ENCODE measurements at regions not wholly inside any gene's neighbourhood (a gene's known extent, or its start where the extent isn't known, plus 50 kb on each side); places are given as distances from the start of the nearest gene placed in this dataset.

DNA sequence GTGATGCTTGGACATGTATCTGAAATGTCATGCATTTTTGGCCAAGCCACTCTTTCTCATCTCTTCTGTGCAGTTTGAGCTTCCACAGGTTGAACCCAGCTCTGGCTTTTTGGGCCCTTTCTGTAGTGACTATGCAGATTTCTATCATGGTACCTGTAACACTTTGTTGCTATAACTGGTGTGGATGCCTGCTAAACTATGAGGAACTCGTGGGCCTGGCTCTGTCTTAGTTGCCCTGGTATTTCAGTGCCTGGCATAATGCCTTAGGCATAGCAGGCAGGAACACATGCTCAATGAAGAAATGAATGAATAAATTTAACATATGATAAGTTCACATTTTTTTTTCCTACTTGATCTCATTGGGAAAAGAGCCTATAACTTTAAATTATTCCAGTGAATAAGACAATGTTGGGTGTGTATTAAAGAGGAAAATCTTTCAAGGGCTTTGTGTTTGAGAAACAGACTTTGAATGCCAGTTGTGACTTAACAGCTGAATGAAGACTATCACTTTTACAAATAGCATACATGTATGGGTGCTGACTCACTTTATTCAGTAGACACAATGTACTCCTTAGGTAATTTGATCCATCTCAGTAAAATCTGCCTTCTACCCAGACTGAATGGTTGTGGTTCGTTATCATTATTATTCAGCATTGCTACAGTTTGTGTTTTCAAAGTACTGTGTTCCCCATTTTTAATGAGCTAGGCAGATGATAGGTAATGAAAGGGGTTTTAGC, 86.4 kb upstream of the MAP4K3 start (continued):
- TF ChIP-seq, protein P1, sequence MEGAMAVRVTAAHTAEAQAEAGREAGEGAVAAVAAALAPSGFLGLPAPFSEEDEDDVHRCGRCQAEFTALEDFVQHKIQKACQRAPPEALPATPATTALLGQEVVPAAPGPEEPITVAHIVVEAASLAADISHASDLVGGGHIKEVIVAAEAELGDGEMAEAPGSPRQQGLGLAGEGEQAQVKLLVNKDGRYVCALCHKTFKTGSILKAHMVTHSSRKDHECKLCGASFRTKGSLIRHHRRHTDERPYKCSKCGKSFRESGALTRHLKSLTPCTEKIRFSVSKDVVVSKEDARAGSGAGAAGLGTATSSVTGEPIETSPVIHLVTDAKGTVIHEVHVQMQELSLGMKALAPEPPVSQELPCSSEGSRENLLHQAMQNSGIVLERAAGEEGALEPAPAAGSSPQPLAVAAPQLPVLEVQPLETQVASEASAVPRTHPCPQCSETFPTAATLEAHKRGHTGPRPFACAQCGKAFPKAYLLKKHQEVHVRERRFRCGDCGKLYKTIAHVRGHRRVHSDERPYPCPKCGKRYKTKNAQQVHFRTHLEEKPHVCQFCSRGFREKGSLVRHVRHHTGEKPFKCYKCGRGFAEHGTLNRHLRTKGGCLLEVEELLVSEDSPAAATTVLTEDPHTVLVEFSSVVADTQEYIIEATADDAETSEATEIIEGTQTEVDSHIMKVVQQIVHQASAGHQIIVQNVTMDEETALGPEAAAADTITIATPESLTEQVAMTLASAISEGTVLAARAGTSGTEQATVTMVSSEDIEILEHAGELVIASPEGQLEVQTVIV (IDR thresholded peaks at IDR 0.05; ENCODE audit: borderline replicate concordance, partially characterized antibody), result no peak
- TF ChIP-seq FOXM1 (IDR thresholded peaks at IDR 0.05; ENCODE audit: low read depth, low read length) (no peak), JUNB (IDR thresholded peaks at IDR 0.05) (no peak), PML (IDR thresholded peaks at IDR 0.05; ENCODE audit: low read length) (no peak), TCF12 (IDR thresholded peaks at IDR 0.05; ENCODE audit: low read depth, low read length) (no peak)
- TF ChIP-seq, protein P2, sequence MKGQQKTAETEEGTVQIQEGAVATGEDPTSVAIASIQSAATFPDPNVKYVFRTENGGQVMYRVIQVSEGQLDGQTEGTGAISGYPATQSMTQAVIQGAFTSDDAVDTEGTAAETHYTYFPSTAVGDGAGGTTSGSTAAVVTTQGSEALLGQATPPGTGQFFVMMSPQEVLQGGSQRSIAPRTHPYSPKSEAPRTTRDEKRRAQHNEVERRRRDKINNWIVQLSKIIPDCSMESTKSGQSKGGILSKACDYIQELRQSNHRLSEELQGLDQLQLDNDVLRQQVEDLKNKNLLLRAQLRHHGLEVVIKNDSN (IDR thresholded peaks at IDR 0.05; ENCODE audit: borderline replicate concordance, extremely low read length, insufficient read depth, low read depth, low read length), result no peak
- TF ChIP-seq, protein P3, sequence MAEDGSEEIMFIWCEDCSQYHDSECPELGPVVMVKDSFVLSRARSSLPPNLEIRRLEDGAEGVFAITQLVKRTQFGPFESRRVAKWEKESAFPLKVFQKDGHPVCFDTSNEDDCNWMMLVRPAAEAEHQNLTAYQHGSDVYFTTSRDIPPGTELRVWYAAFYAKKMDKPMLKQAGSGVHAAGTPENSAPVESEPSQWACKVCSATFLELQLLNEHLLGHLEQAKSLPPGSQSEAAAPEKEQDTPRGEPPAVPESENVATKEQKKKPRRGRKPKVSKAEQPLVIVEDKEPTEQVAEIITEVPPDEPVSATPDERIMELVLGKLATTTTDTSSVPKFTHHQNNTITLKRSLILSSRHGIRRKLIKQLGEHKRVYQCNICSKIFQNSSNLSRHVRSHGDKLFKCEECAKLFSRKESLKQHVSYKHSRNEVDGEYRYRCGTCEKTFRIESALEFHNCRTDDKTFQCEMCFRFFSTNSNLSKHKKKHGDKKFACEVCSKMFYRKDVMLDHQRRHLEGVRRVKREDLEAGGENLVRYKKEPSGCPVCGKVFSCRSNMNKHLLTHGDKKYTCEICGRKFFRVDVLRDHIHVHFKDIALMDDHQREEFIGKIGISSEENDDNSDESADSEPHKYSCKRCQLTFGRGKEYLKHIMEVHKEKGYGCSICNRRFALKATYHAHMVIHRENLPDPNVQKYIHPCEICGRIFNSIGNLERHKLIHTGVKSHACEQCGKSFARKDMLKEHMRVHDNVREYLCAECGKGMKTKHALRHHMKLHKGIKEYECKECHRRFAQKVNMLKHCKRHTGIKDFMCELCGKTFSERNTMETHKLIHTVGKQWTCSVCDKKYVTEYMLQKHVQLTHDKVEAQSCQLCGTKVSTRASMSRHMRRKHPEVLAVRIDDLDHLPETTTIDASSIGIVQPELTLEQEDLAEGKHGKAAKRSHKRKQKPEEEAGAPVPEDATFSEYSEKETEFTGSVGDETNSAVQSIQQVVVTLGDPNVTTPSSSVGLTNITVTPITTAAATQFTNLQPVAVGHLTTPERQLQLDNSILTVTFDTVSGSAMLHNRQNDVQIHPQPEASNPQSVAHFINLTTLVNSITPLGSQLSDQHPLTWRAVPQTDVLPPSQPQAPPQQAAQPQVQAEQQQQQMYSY (CRISPR knock-in tag; IDR thresholded peaks at IDR 0.05), result no peak
